NOMO-1 treated with dmso at 0.1 percent for 144 hours (cell line): ENCODE measurements at regions not wholly inside any gene's neighbourhood (a gene's known extent, or its start where the extent isn't known, plus 50 kb on each side); places are given as distances from the start of the nearest gene placed in this dataset.
"Not testable (repeated sequence)": the region's sequence is repeated elsewhere in the genome, so short reads cannot be mapped to it uniquely, and the experiment has no call there.

Experiments used
- DNase-seq: peaks from one replicate; lab custom pipeline; 2025; ENCODE audit not compliant: unreplicated experiment; lab: John Stamatoyannopoulos, UW

GRCh38 chr6:146981981-146982380 is 222.2 kb upstream of the STXBP5 start:
- DNase-seq = no peak

GRCh38 chr6:146984251-146984924 is 219.8 kb upstream of the STXBP5 start:
- no peak for DNase-seq

DNA sequence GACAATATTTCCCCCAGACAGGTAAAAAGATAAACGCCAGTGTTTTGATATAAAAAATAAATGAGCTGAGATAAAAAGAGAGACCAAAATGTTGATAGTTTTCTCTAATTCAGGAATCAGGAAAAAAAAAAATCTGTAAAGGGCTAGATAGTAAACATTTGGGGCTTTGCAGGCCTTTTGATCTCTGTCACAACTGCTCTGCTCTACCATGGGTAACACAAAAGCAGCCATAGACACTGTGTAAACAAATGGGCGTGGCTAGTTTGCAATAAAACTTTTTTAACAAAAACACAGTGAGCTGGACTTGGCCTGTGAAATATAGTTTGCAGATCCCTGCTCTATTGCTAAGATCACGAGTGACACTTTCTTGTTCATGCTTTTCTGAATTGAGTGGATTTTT is 219.1 kb upstream of the STXBP5 start:
- no peak for DNase-seq

GRCh38 chr6:146985966-146986365 is 218.3 kb upstream of the STXBP5 start:
- DNase-seq = no peak

DNA sequence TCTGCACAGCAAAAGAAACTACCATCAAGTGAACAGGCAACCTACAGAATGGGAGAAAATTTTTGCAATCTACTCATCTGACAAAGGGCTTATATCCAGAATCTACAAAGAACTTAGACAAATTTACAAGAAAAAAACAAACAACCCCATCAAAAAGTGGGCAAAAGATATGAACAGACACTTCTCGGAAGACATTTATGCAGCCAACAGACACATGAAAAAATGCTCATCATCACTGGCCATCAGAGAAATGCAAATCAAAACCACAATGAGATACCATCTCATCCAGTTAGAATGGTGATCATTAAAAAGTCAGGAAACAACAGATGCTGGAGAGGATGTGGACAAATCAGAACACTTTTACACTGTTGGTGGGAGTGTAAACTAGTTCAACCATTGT is 216.3 kb upstream of the STXBP5 start:
- not testable (repeated sequence) for DNase-seq

- DNase-seq = no peak
Observed at GRCh38 chr6:146989860-146990259, 214.4 kb upstream of the STXBP5 start.

GRCh38 chr6:146990284-146990683 is 213.9 kb upstream of the STXBP5 start:
- no peak for DNase-seq

GRCh38 chr6:146990821-146991798 is 213.1 kb upstream of the STXBP5 start:
- peak; percentile 7 for DNase-seq

GRCh38 chr6:146997062-146997461 is 207.2 kb upstream of the STXBP5 start:
- DNase-seq = no peak

GRCh38 chr6:146999766-147000165 is 204.5 kb upstream of the STXBP5 start:
- DNase-seq = no peak

GRCh38 chr6:147000545-147001488 is 203.4 kb upstream of the STXBP5 start:
- no peak for DNase-seq

GRCh38 chr6:147001621-147002020 is 202.6 kb upstream of the STXBP5 start:
- DNase-seq = no peak

GRCh38 chr6:147003186-147003585 is 201.0 kb upstream of the STXBP5 start:
- no peak for DNase-seq

- no peak for DNase-seq
Observed at GRCh38 chr6:147005499-147005898, 198.7 kb upstream of the STXBP5 start.

DNA sequence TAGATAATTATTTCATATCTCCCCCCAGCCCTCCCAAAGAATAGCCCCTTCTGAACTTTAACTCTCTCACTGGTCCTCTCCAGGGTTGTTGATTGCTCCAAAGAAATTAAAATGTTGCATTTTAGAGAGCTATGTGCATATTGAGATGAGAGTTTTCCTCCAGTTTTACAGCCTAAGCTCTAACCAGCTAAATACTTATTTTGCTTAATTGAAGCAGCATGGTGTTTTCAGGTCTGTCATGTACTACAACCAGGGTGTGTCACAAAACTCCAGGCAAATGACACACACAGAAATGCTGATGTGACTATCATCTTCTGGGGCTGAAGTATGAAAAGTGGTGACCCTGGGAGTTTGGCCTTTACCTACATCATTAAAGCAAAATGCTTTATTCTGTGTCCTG is 196.8 kb upstream of the STXBP5 start:
- DNase-seq = no peak

- no peak for DNase-seq
Observed at GRCh38 chr6:147009358-147009757, 194.9 kb upstream of the STXBP5 start.

GRCh38 chr6:147015674-147016073 is 188.5 kb upstream of the STXBP5 start:
- no peak for DNase-seq

DNA sequence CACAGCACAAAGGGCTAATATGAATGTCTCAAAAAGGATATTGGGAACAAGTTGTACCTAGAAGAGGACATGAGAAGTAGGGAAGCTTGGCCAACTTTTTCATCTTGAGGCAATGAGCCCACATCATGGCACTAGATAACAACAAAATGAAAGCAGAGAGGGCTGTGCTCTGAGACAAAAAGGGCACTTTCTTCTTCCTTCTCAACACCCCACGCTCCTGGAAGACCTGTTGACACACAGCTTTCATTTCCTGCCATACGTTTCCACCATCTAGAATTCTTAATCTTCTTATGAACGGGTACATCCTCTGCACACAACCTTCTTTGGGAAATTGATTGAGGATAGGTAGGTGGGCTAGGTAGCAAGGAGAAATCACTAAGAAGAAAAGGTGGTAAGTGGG is 187.8 kb upstream of the STXBP5 start:
- DNase-seq = no peak

GRCh38 chr6:147017153-147017552 is 187.1 kb upstream of the STXBP5 start:
- no peak for DNase-seq

DNA sequence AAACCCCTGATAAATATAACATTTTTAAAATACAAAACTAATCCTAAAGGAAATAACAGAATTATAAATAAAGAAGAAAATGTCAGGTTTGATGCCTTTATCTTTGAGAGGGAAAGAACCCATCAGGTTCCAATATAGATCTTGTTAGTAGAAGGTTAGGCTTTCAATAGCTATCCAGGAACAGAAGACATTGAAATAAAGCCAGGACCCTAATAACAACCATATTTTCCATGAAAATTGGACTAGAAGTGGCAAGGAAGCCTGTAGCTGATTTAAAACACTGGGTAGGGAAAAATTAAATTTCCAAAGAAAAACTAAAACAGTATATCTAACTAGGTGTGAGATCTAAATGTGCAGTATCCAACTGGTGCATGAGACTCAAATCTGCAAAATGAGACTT is 185.2 kb upstream of the STXBP5 start:
- DNase-seq = no peak

- no peak for DNase-seq
Observed at GRCh38 chr6:147022041-147022440, 182.2 kb upstream of the STXBP5 start.
